Hepatocyte (in vitro differentiated cells): ENCODE measurements at regions not wholly inside any gene's neighbourhood (a gene's known extent, or its start where the extent isn't known, plus 50 kb on each side); places are given as distances from the start of the nearest gene placed in this dataset.

Experiments used
- DNase-seq: peaks from one replicate; pipeline ENCODE4 v3.0.0-alpha.2; 2016; ENCODE audit warnings: low spot score
- H2AFZ ChIP-seq: fragments of 200-600 bp; sonication (generic); 2 replicates; pipeline ENCODE4 v1.6.0; 2016; ENCODE audit warnings: antibody characterized with exemption, mild to moderate bottlenecking
- H3K27ac ChIP-seq: fragments of 200-600 bp; sonication (generic); 2 replicates; pipeline ENCODE4 v1.5.1; 2016; ENCODE audit warnings: mild to moderate bottlenecking
- H3K27me3 ChIP-seq: fragments of 200-600 bp; sonication (generic); 2 replicates; pipeline ENCODE4 v1.6.1; 2016
- H3K36me3 ChIP-seq: fragments of 200-600 bp; sonication (generic); replicated peaks from 2 replicates; pipeline ENCODE4 v1.5.1; 2016; ENCODE audit warnings: low read depth; ENCODE audit not compliant: insufficient read depth
- H3K4me1 ChIP-seq: fragments of 200-600 bp; sonication (generic); 2 replicates; pipeline ENCODE4 v1.5.1; 2016; ENCODE audit warnings: mild to moderate bottlenecking, moderate library complexity; ENCODE audit not compliant: insufficient read depth
- H3K4me2 ChIP-seq: fragments of 200-600 bp; sonication (generic); 2 replicates; pipeline ENCODE4 v1.6.0; 2016
- H3K4me3 ChIP-seq: fragments of 200-600 bp; sonication (generic); 2 replicates; pipeline ENCODE4 v1.5.1; 2016; ENCODE audit warnings: mild to moderate bottlenecking
- H3K79me2 ChIP-seq: fragments of 200-600 bp; sonication (generic); 2 replicates; pipeline ENCODE4 v1.6.0; 2017; ENCODE audit warnings: mild to moderate bottlenecking
- H3K9me2 ChIP-seq: fragments of 200-600 bp; sonication (generic); replicated peaks from 2 replicates; pipeline ENCODE4 v1.6.0; 2017; ENCODE audit warnings: mild to moderate bottlenecking; ENCODE audit not compliant: insufficient read depth
- H3K9me3 ChIP-seq: fragments of 200-600 bp; sonication (generic); 2 replicates; pipeline ENCODE4 v1.5.1; 2016; ENCODE audit warnings: low read depth, mild to moderate bottlenecking
- H4K20me1 ChIP-seq: fragments of 200-600 bp; sonication (generic); 2 replicates; pipeline ENCODE4 v1.6.0; 2016; ENCODE audit warnings: mild to moderate bottlenecking; ENCODE audit not compliant: insufficient read depth, poor library complexity, severe bottlenecking
- CTCF ChIP-seq: fragments of 200-600 bp; sonication (generic); IDR thresholded peaks from 2 replicates; pipeline ENCODE4 v1.5.1; 2016; ENCODE audit warnings: antibody characterized with exemption, mild to moderate bottlenecking; ENCODE audit not compliant: poor library complexity
- EZH2 ChIP-seq: fragments of 200-600 bp; sonication (generic); IDR thresholded peaks from 2 replicates; pipeline ENCODE4 v1.6.1; 2016; ENCODE audit warnings: antibody characterized with exemption, mild to moderate bottlenecking, borderline replicate concordance
- EZH2phosphoT487 ChIP-seq: fragments of 200-600 bp; sonication (generic); IDR thresholded peaks from one replicate; pipeline ENCODE4 v1.6.1; 2018; ENCODE audit warnings: antibody characterized with exemption, mild to moderate bottlenecking, low read depth, moderate library complexity; ENCODE audit not compliant: unreplicated experiment, severe bottlenecking
- WGBS: methylation state at CpG from one replicate; pipeline ENCODE4 v1.1.6; 2016; ENCODE audit warnings: low lambda C conversion rate; ENCODE audit errors: missing lambda C conversion rate; 5-methylcytosine and 5-hydroxymethylcytosine counted together

- Histone ChIP-seq H3K27ac (no peak overlapping the region), H3K36me3 (no peaks in the 10 kb centered on the region), H4K20me1 (no peaks in the 10 kb centered on the region), H3K27me3 (no peaks in the 10 kb centered on the region), H3K9me2 (no peaks in the 10 kb centered on the region), H3K4me1 (no peaks in the 10 kb centered on the region), H3K4me2 (no peak overlapping the region), H3K79me2 (no peaks in the 10 kb centered on the region), H2AFZ (no peak overlapping the region), H3K9me3 (no peaks in the 10 kb centered on the region), H3K4me3 (no peak overlapping the region)
- WGBS, result 91% methylated on average over 3 of the region's 3 CpGs
- DNase-seq, result no peak
- no peak for TF ChIP-seq EZH2phosphoT487
- TF ChIP-seq CTCF, result no peak
- TF ChIP-seq EZH2, result no peak
Observed at GRCh38 chr5:23877847-23878246, 370.4 kb downstream of the PRDM9 start.

DNA sequence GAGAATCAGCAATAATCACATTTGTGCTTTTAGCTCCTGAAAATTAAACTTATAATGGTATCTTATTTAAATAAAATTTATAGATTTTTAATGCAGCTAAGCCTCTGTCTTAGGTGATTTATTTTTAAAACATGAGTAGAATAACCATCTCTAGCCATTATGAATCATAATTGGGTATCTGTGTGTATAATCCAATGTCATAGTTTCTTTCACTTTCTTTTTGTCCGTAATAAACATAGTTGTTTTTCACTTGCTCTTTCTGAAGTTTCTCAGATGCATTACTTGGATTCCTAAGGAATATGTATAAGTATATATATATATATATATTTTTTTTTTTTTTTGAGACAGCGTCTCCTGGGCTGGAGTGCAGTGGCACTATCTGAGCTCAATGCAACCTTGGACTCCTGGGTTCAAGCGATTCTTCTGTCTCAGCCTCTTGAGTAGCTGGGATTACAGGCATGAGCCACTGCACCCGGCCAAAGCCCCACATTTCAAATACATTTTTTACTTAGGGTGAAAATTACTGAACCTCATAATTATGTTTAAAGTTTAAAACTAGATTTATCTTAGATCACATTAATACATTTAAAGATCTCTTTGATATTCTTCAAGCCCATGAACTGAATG is 377.1 kb downstream of the PRDM9 start:
- DNase-seq, result no peak
- Histone ChIP-seq H3K9me3 (no peaks in the 10 kb centered on the region), H3K27me3 (no peaks in the 10 kb centered on the region), H4K20me1 (no peaks in the 10 kb centered on the region), H3K27ac (no peak overlapping the region), H2AFZ (no peak overlapping the region), H3K79me2 (no peaks in the 10 kb centered on the region), H3K4me1 (no peaks in the 10 kb centered on the region), H3K36me3 (no peaks in the 10 kb centered on the region), H3K4me2 (no peak overlapping the region), H3K9me2 (no peaks in the 10 kb centered on the region), H3K4me3 (no peak overlapping the region)
- no peak for TF ChIP-seq CTCF
- 91% methylated on average over 4 of the region's 4 CpGs for WGBS

DNA sequence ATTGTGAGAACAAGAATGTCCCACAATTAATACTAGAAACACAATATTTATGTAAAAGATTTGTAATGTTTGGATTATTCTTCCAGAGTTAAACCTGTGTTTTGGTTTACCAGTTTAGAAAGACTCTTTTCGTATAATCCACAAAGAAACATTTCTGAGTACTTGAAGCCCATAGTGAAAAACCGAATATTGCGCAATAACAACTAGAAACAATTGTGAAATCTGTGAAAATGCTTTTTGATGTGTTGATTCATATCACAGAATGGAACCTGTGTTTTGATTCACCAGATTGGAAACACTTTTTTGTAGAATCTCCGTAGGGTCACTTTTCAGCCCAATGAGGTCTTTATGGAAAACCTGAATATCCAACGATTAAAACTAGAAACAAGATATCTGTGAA is 386.2 kb downstream of the PRDM9 start:
- Histone ChIP-seq H2AFZ (no peak overlapping the region), H3K9me3 (no peaks in the 10 kb centered on the region), H3K36me3 (no peaks in the 10 kb centered on the region), H3K4me2 (no peak overlapping the region), H3K4me3 (no peak overlapping the region), H3K9me2 (no peaks in the 10 kb centered on the region), H3K27ac (no peak overlapping the region), H3K79me2 (no peaks in the 10 kb centered on the region), H4K20me1 (no peaks in the 10 kb centered on the region), H3K4me1 (no peaks in the 10 kb centered on the region), H3K27me3 (no peaks in the 10 kb centered on the region)
- TF ChIP-seq EZH2 (no peak), CTCF (no peak), EZH2phosphoT487 (no peak)
- 90% methylated on average over 5 of the region's 5 CpGs for WGBS
- no peak for DNase-seq

DNA sequence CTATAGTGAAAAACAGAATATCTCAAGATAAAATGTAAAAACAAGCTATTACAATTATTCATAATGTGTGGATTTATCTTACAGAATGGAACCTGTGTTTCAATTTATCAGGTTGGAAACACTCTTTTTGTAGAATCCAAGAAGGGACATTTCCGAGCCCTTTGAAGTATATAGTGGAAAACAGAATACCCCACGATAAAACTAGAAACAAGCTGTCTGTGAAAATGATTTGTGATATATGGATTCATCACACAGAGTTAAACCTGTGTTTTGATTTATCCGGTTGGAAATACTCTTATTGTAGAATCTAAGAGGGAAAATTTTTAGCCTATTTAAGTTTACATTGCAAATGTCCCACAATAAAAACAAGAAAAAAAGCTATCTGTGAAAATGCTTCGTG is 388.2 kb downstream of the PRDM9 start:
- no peak overlapping the region for H3K4me3 ChIP-seq
- 72% methylated on average over 4 of the region's 4 CpGs for WGBS
- no peak overlapping the region for H3K4me2 ChIP-seq
- no peak overlapping the region for H3K27ac ChIP-seq
- H3K9me2 ChIP-seq, result no peaks in the 10 kb centered on the region
- no peaks in the 10 kb centered on the region for H3K9me3 ChIP-seq
- no peaks in the 10 kb centered on the region for H4K20me1 ChIP-seq
- DNase-seq, result no peak
- H3K4me1 ChIP-seq, result no peaks in the 10 kb centered on the region
- H2AFZ ChIP-seq, result no peak overlapping the region
- no peaks in the 10 kb centered on the region for H3K79me2 ChIP-seq
- H3K36me3 ChIP-seq, result no peaks in the 10 kb centered on the region
- TF ChIP-seq EZH2, result no peak
- no peak for TF ChIP-seq EZH2phosphoT487
- no peak for TF ChIP-seq CTCF
- no peaks in the 10 kb centered on the region for H3K27me3 ChIP-seq
